GM18505 (cell line): ENCODE measurements at regions not wholly inside any gene's neighbourhood (a gene's known extent, or its start where the extent isn't known, plus 50 kb on each side); places are given as distances from the start of the nearest gene placed in this dataset.

Experiments used
- ATAC-seq: cut with Tn5 transposase; IDR thresholded peaks from one replicate; pipeline ENCODE4 v1.9.1; 2021; ENCODE audit not compliant: unreplicated experiment
- POLR2A ChIP-seq: IDR thresholded peaks from 4 replicates; pipeline ENCODE4 v1.6.1; 2011; ENCODE audit warnings: borderline replicate concordance; ENCODE audit not compliant: insufficient read depth, insufficient read length; ENCODE audit errors: extremely low read depth

GRCh38 chr12:127438512-127439244, 828.3 kb upstream of the TMEM132C start:
- no peak for ATAC-seq
- TF ChIP-seq POLR2A = no peak

GRCh38 chr12:127445581-127446139, 821.3 kb upstream of the TMEM132C start:
- ATAC-seq = no peak
- TF ChIP-seq POLR2A = no peak

DNA sequence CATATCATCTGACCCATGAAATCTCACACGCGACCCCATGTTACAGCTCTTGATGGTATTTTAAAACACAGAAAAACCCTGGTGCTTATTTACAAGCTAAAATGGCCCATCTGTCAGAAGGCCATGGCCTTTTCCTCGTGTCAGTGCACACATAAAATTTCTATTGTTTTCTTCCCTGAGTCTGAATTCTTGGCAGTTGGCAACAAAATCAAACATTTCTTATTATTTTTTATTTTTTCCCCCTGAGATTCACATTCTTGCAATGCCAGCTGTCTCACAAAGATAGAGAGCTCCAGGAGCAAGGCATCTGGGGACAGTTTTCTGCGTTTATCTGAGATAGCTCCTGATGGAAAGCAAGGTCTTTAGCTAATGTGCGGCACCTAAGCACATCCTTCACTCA, 818.1 kb upstream of the TMEM132C start:
- ATAC-seq = no peak
- no peak for TF ChIP-seq POLR2A

GRCh38 chr12:127450826-127451225, 816.1 kb upstream of the TMEM132C start:
- ATAC-seq = no peak
- TF ChIP-seq POLR2A = no peak

DNA sequence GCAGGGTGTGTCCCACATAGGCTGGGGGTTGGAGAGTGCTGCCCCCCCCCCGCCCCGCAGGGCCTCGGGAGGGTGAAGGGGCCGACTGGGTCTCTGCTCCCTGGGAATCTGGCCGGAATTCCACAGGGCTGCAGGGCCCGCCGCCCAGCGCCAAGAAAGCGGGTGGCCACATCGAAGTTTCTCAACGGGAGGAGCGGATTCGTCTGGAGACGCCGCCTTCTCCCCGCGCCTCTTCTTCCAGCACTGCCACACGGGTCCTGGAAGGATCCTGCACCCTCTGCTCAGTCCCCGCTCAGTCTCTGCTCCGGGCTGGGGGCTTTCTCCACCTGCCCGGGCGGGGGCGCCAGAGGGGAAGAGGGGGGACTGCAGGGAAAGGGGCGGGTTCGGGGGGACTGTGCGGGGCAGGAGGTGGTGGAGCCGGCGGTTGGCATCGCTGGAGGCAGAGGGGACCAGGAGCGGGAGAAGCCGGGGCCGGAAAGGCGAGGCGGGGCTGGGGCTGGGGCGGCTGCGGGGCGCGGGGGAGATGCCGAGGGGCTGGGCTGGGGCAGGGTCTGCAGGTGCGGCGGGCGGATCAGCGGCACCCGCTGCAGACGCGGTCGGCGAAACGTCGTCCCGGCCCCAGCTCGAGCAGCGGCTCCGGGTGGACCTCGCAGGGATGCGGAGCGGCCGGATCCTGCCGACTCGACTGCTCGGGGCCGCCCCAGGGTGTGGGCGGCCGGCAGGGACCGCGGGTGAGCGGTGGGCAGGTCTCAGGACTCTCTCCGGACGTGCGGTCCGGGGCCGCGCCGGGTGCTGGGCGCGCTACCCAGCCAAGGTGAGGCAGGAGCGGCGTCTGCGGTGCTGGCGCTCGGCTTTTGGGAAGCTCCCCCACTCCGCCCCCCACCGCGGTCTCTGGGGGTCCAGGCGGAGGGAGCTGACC, 811.4 kb upstream of the TMEM132C start:
- ATAC-seq = no peak
- no peak for TF ChIP-seq POLR2A

DNA sequence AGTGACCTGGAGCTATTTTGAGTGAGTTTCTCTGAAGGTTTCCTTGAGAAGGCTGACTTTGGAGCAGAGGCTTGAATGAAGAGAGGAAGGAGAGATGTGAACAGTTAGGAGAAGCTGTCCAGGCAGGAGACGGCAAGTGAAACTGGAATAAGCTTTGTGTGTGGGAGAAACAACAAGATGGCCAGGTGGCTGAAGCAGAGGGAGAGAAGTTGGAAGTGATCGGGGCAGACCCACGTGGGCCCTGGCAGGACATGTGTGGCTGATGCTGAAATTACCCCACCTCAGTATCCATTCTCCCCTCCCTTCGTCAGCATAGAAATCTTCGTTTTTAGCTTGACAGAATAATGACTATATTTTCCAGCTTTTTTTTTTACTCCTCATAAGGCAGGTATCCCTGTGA, 809.2 kb upstream of the TMEM132C start:
- ATAC-seq = no peak
- TF ChIP-seq POLR2A = no peak

DNA sequence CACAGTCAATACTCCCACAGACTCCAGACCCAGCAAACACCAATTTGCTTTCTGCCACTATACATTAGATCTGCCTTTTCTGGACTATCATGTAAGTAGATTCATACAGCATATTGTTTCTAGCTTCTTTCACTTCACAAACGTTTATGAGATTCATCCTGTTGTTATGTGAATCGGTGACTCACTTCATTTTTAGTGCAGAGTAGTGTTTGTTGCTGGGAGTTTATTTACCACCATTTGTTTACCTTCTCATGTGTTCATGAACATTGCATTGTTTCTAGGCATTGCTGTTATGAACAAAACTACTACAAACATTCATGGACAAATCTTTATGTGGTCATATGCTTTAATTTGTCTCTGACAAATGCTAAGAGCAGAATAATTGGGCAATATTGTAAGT, 807.8 kb upstream of the TMEM132C start:
- TF ChIP-seq POLR2A = no peak
- ATAC-seq = no peak

DNA sequence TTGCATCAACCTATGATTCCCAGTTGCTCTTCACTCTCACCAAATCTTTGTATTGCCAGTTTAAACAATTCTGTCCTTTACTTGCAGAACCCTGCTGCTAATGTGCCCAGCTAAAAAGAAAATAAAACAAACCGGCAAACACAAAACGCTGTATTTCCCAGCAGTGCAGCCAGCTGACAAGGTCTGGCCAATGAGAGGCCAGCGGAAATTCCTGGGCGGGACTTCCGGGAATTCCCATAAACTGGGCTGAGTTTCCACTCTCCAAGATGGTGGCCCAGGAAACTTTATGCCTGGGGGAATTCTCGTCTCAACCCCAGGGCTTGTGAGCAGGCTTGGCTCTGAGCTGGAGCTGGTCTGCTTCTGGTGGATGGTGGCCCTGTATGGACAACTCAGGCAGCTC, 807.3 kb upstream of the TMEM132C start:
- TF ChIP-seq POLR2A = no peak
- no peak for ATAC-seq

- no peak for TF ChIP-seq POLR2A
- no peak for ATAC-seq
These were observed 803.7 kb upstream of the TMEM132C start for GRCh38 chr12:127463237-127463636.

DNA sequence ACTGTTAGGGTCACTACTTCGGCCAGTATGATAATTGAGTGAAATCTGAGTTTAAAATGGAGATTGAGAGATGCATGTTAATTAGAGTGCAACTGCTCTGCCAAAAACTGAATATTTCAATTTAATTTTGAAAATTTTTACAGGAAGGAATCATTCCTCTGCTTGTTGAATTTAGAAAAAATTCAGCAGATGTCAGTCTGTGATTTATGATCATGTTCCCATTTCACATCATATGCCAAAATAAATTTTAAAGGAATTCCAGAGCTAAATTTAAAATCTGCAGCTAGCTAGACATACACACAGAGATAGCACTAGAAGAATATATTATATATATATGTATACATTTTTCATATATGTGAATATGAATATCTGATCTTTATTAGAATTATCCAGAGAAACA, 797.6 kb upstream of the TMEM132C start:
- TF ChIP-seq POLR2A = no peak
- no peak for ATAC-seq

- TF ChIP-seq POLR2A = no peak
- no peak for ATAC-seq
These were observed 793.2 kb upstream of the TMEM132C start for GRCh38 chr12:127473766-127474165.

GRCh38 chr12:127479256-127479655, 787.7 kb upstream of the TMEM132C start:
- TF ChIP-seq POLR2A = no peak
- ATAC-seq = no peak

GRCh38 chr12:127480775-127481314, 786.1 kb upstream of the TMEM132C start:
- no peak for TF ChIP-seq POLR2A

More at GRCh38 chr12:127480775-127481314, 786.1 kb upstream of the TMEM132C start:
- no peak for ATAC-seq
